Progenitor cell of endocrine pancreas (in vitro differentiated cells): ENCODE measurements at regions not wholly inside any gene's neighbourhood (a gene's known extent, or its start where the extent isn't known, plus 50 kb on each side); places are given as distances from the start of the nearest gene placed in this dataset.

Experiments used
- DNase-seq: peaks from one replicate; pipeline ENCODE4 v3.0.0; 2021; ENCODE audit warnings: low spot score; ENCODE audit not compliant: unreplicated experiment
- H3K27ac Mint-ChIP-seq: 2 replicates; pipeline ENCODE4 v1.8.0; 2021; ENCODE audit warnings: mild to moderate bottlenecking, moderate library complexity, mixed read lengths
- H3K27me3 Mint-ChIP-seq: 2 replicates; pipeline ENCODE4 v1.8.0; 2021; ENCODE audit warnings: mixed read lengths
- H3K36me3 Mint-ChIP-seq: 2 replicates; pipeline ENCODE4 v1.8.0; 2022; ENCODE audit warnings: mixed read lengths; ENCODE audit not compliant: insufficient read depth
- H3K4me1 Mint-ChIP-seq: 2 replicates; pipeline ENCODE4 v1.8.0; 2021; ENCODE audit warnings: low read depth, mixed read lengths
- H3K4me3 Mint-ChIP-seq: 2 replicates; pipeline ENCODE4 v1.8.0; 2021; ENCODE audit warnings: low read depth, mild to moderate bottlenecking, moderate library complexity, mixed read lengths
- H3K9me3 Mint-ChIP-seq: 2 replicates; pipeline ENCODE4 v1.8.0; 2021; ENCODE audit warnings: low read depth, mixed read lengths
- CTCF ChIP-seq: fragments of 200-600 bp; sonication (generic); IDR thresholded peaks from one replicate; pipeline ENCODE4 v1.5.0; 2021; ENCODE audit warnings: antibody characterized with exemption, mild to moderate bottlenecking; ENCODE audit not compliant: unreplicated experiment

- no peak overlapping the region for H3K27ac Mint-ChIP-seq
Observed at GRCh38 chr11:44446996-44447771, 118.3 kb upstream of the CD82 start.

GRCh38 chr11:44450295-44450932, 115.0 kb upstream of the CD82 start:
- H3K4me1 Mint-ChIP-seq = no peaks in the 10 kb centered on the region
- no peak overlapping the region for H3K27ac Mint-ChIP-seq
- no peak for DNase-seq
- H3K27me3 Mint-ChIP-seq = peaks cover 2% of the 10 kb centered on the region
- no peaks in the 10 kb centered on the region for H3K9me3 Mint-ChIP-seq
- H3K36me3 Mint-ChIP-seq = no peaks in the 10 kb centered on the region
- H3K4me3 Mint-ChIP-seq = no peak overlapping the region
- TF ChIP-seq CTCF = no peak

More at GRCh38 chr11:44446996-44447771, 118.3 kb upstream of the CD82 start:
- DNase-seq = no peak
- no peaks in the 10 kb centered on the region for H3K36me3 Mint-ChIP-seq
- no peak overlapping the region for H3K4me3 Mint-ChIP-seq
- peaks cover 5% of the 10 kb centered on the region for H3K9me3 Mint-ChIP-seq
- no peaks in the 10 kb centered on the region for H3K4me1 Mint-ChIP-seq
- no peak for TF ChIP-seq CTCF
- H3K27me3 Mint-ChIP-seq = peaks cover 2% of the 10 kb centered on the region

- no peaks in the 10 kb centered on the region for H3K36me3 Mint-ChIP-seq
- no peak overlapping the region for H3K27ac Mint-ChIP-seq
- H3K4me3 Mint-ChIP-seq = no peak overlapping the region
- H3K4me1 Mint-ChIP-seq = no peaks in the 10 kb centered on the region
- no peaks in the 10 kb centered on the region for H3K9me3 Mint-ChIP-seq
- no peak for TF ChIP-seq CTCF
- peaks cover under 1% of the 10 kb centered on the region for H3K27me3 Mint-ChIP-seq
- DNase-seq = no peak
Observed at GRCh38 chr11:44451706-44452105, 113.8 kb upstream of the CD82 start.

DNA sequence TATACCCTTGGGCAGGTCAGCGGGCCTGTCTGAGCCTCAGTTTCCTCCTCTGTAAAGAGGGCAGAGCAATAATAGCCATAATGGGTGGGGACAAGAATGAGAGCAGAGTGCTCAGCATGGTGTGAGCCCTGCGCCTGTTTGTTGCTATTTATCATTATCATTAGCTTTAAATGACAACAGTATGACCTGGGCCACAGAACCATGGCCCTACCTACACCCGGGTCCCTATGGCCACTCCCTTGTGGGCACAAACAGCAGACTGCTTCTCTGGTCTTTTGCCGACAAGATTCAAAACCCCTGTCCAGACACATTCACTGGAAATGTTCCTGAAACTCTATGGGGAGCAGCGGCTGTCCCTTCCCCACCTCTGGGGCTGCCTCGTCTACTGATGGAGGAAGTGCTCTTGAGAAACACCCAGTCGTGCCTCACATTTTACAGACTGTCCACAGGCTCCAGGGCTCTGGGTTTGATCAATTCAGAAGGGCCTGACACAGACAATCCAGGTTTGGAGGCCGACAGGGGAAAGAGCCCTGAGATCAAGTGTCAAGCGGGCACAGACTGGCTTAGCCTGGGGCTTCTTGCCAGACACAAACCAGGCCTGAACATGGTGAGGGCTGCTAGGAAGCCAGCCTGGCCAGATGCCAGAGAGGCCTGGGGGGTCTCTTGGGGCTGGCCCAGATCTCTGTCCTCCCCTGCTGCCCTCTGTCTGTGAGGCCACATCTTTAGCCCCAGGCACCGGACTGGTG, 112.5 kb upstream of the CD82 start:
- H3K4me1 Mint-ChIP-seq = no peaks in the 10 kb centered on the region
- no peak overlapping the region for H3K27ac Mint-ChIP-seq
- no peak for TF ChIP-seq CTCF
- no peaks in the 10 kb centered on the region for H3K36me3 Mint-ChIP-seq
- peaks cover 4% of the 10 kb centered on the region for H3K27me3 Mint-ChIP-seq
- H3K9me3 Mint-ChIP-seq = no peaks in the 10 kb centered on the region
- no peak for DNase-seq
- no peak overlapping the region for H3K4me3 Mint-ChIP-seq

GRCh38 chr11:44453871-44454270, 111.6 kb upstream of the CD82 start:
- Mint-ChIP-seq H3K4me3 (no peak overlapping the region), H3K27ac (no peak overlapping the region), H3K27me3 (peaks cover 8% of the 10 kb centered on the region), H3K9me3 (no peaks in the 10 kb centered on the region), H3K4me1 (no peaks in the 10 kb centered on the region), H3K36me3 (no peaks in the 10 kb centered on the region)
- TF ChIP-seq CTCF = no peak
- no peak for DNase-seq
